ENCODE measurements at regions not wholly inside any gene's neighbourhood (a gene's known extent, or its start where the extent isn't known, plus 50 kb on each side); places are given as distances from the start of the nearest gene placed in this dataset.

GRCh38 chr3:197447057-197447456 lies 108.7 kb downstream of the BDH1 start:
- TF ChIP-seq CTCF (conservative IDR thresholded peaks at IDR 0.05; ENCODE audit: low read length), result no peak
- TF ChIP-seq EZH2phosphoT487 (IDR thresholded peaks at IDR 0.05; ENCODE audit: borderline replicate concordance), result no peak

Data from Loucy (cell line).